Adrenal gland (tissue), 5 donors: ENCODE measurements at regions not wholly inside any gene's neighbourhood (a gene's known extent, or its start where the extent isn't known, plus 50 kb on each side); places are given as distances from the start of the nearest gene placed in this dataset.

Experiments used
- POLR2A ChIP-seq, 2 donors: fragments of 450-650 bp; IDR thresholded peaks; one replicate each; pipeline ENCODE4 v1.6.1; 2017; ENCODE audit warnings: antibody characterized with exemption in 2 of 2, mild to moderate bottlenecking in 2 of 2, moderate library complexity in 1 of 2
- TF ChIP-seq, protein P1 (sequence below), 6 experiments: fragments of 450-650 bp in 4 of 6; fragments of 200-600 bp in 2 of 6; sonication (generic) in 1 of 6; IDR thresholded peaks; 1 replicate in 5 of 6; 2 replicates in 1 of 6; pipeline versions ENCODE4 v1.5.1 to v1.8.0; 2016 to 2021; ENCODE audit warnings: antibody characterized with exemption in 6 of 6, mild to moderate bottlenecking in 2 of 6, moderate library complexity in 1 of 6
- donor health status: DM: no; HTN: no; CAD: no.

GRCh38 chr9:28583832-28584231 lies 1010.6 kb upstream of the C9orf72 start:
- TF ChIP-seq, protein P1, sequence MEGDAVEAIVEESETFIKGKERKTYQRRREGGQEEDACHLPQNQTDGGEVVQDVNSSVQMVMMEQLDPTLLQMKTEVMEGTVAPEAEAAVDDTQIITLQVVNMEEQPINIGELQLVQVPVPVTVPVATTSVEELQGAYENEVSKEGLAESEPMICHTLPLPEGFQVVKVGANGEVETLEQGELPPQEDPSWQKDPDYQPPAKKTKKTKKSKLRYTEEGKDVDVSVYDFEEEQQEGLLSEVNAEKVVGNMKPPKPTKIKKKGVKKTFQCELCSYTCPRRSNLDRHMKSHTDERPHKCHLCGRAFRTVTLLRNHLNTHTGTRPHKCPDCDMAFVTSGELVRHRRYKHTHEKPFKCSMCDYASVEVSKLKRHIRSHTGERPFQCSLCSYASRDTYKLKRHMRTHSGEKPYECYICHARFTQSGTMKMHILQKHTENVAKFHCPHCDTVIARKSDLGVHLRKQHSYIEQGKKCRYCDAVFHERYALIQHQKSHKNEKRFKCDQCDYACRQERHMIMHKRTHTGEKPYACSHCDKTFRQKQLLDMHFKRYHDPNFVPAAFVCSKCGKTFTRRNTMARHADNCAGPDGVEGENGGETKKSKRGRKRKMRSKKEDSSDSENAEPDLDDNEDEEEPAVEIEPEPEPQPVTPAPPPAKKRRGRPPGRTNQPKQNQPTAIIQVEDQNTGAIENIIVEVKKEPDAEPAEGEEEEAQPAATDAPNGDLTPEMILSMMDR (IDR thresholded peaks at IDR 0.05): no peak
- TF ChIP-seq POLR2A (IDR thresholded peaks at IDR 0.05): no peak
